Fibroblast of lung (primary cell): ENCODE measurements at regions not wholly inside any gene's neighbourhood (a gene's known extent, or its start where the extent isn't known, plus 50 kb on each side); places are given as distances from the start of the nearest gene placed in this dataset.

Source experiments
- DNase-seq, 2 donors: peaks; one replicate each; pipeline versions ENCODE4 v3.0.0 to v3.0.0-alpha.2; 2010; ENCODE audit warnings: low read depth in 2 of 2
- H2AFZ ChIP-seq: 2 replicates; pipeline ENCODE4 v1.5.1; 2012; ENCODE audit warnings: low read length, control low read depth, inconsistent platforms
- H3K27ac ChIP-seq: 2 replicates; pipeline ENCODE4 v1.5.1; 2011; ENCODE audit warnings: low read length, control low read depth; ENCODE audit not compliant: insufficient read depth
- H3K27me3 ChIP-seq: 2 replicates; pipeline ENCODE4 v1.5.1; 2011; ENCODE audit warnings: mild to moderate bottlenecking, low read length; ENCODE audit not compliant: control insufficient read depth, insufficient read depth
- H3K36me3 ChIP-seq: 2 replicates; pipeline ENCODE4 v1.5.1; 2011; ENCODE audit warnings: low read length; ENCODE audit not compliant: control insufficient read depth, insufficient read depth
- H3K4me1 ChIP-seq: 2 replicates; pipeline ENCODE4 v1.5.1; 2011; ENCODE audit warnings: low read length; ENCODE audit not compliant: control insufficient read depth, insufficient read depth; ENCODE audit errors: extremely low read depth
- H3K4me2 ChIP-seq: 2 replicates; pipeline ENCODE4 v1.5.1; 2011; ENCODE audit warnings: low read length, control low read depth; ENCODE audit not compliant: insufficient read depth; ENCODE audit errors: extremely low read depth
- H3K4me3 ChIP-seq, 4 experiments: fragments of 200-600 bp in 1 of 4; sonication (generic) in 1 of 4; replicated peaks in 1 of 4; 2 replicates each; pipeline ENCODE4 v1.5.1; 2011 to 2016; ENCODE audit warnings: low read length in 4 of 4, low read depth in 3 of 4, mild to moderate bottlenecking in 3 of 4, control low read depth in 2 of 4, inconsistent platforms in 1 of 4, mixed read lengths in 1 of 4; ENCODE audit not compliant: insufficient read depth in 1 of 4; ENCODE audit errors: control extremely low read depth in 1 of 4
- H3K79me2 ChIP-seq: 2 replicates; pipeline ENCODE4 v1.5.1; 2012; ENCODE audit warnings: mild to moderate bottlenecking, low read length, inconsistent platforms; ENCODE audit not compliant: control insufficient read depth, insufficient read depth
- H3K9ac ChIP-seq: 2 replicates; pipeline ENCODE4 v1.5.1; 2011; ENCODE audit warnings: mild to moderate bottlenecking, low read length, control low read depth; ENCODE audit not compliant: insufficient read depth
- H3K9me3 ChIP-seq: 2 replicates; pipeline ENCODE4 v1.5.1; 2012; ENCODE audit warnings: low read depth, low read length; ENCODE audit not compliant: control insufficient read depth, insufficient read depth
- H4K20me1 ChIP-seq: 2 replicates; pipeline ENCODE4 v1.5.1; 2011; ENCODE audit warnings: low read length; ENCODE audit not compliant: control insufficient read depth, insufficient read depth; ENCODE audit errors: extremely low read depth
- CTCF ChIP-seq, 2 donors: IDR thresholded peaks in 1 of 2; conservative IDR thresholded peaks in 1 of 2; 1 replicate in 1 of 2; 2 replicates in 1 of 2; pipeline ENCODE4 v1.5.1; 2011 to 2012; ENCODE audit warnings: low read length in 2 of 2, control low read depth in 1 of 2, inconsistent platforms in 1 of 2, low read depth in 1 of 2, mild to moderate bottlenecking in 1 of 2
- EZH2 ChIP-seq: IDR thresholded peaks from 2 replicates; pipeline ENCODE4 v1.5.1; 2012; ENCODE audit warnings: low read length, control low read depth, mild to moderate bottlenecking; ENCODE audit errors: missing control alignments

- Histone ChIP-seq H4K20me1 (no peaks in the 10 kb centered on the region), H3K27ac (no peak overlapping the region), H2AFZ (no peak overlapping the region), H3K27me3 (no peaks in the 10 kb centered on the region), H3K4me1 (no peaks in the 10 kb centered on the region), H3K4me2 (no peak overlapping the region), H3K4me3 (no peak overlapping the region), H3K36me3 (no peaks in the 10 kb centered on the region), H3K9me3 (no peaks in the 10 kb centered on the region), H3K9ac (no peak overlapping the region), H3K79me2 (no peaks in the 10 kb centered on the region)
- DNase-seq, result no peak
- TF ChIP-seq CTCF (conservative IDR thresholded peaks at IDR 0.05 in 1 of 2, IDR thresholded peaks at IDR 0.05 in 1 of 2; ENCODE audit: low read depth in 1 of 2, low read length in 2 of 2), result no peak
- TF ChIP-seq EZH2, result no peak
Measured at GRCh38 chr17:73882590-73882989, 238.3 kb upstream of the SDK2 start.

GRCh38 chr17:73883175-73883574, 238.9 kb upstream of the SDK2 start:
- Histone ChIP-seq H3K4me1 (no peaks in the 10 kb centered on the region), H3K9me3 (no peaks in the 10 kb centered on the region), H3K4me3 (no peak overlapping the region), H4K20me1 (no peaks in the 10 kb centered on the region), H3K27ac (no peak overlapping the region), H3K79me2 (no peaks in the 10 kb centered on the region), H3K4me2 (no peak overlapping the region), H2AFZ (no peak overlapping the region), H3K36me3 (no peaks in the 10 kb centered on the region), H3K9ac (no peak overlapping the region), H3K27me3 (no peaks in the 10 kb centered on the region)
- TF ChIP-seq EZH2 (no peak), CTCF (conservative IDR thresholded peaks at IDR 0.05 in 1 of 2, IDR thresholded peaks at IDR 0.05 in 1 of 2; ENCODE audit: low read depth in 1 of 2, low read length in 2 of 2) (no peak)
- no peak for DNase-seq

GRCh38 chr17:73887739-73888138, 243.5 kb upstream of the SDK2 start:
- Histone ChIP-seq H3K4me2 (no peak overlapping the region), H3K79me2 (no peaks in the 10 kb centered on the region), H3K4me1 (no peaks in the 10 kb centered on the region), H3K36me3 (no peaks in the 10 kb centered on the region), H3K9me3 (no peaks in the 10 kb centered on the region), H3K9ac (no peak overlapping the region), H3K4me3 (no peak overlapping the region), H2AFZ (no peak overlapping the region), H3K27ac (no peak overlapping the region), H3K27me3 (no peaks in the 10 kb centered on the region), H4K20me1 (no peaks in the 10 kb centered on the region)
- DNase-seq, result no peak
- TF ChIP-seq CTCF (conservative IDR thresholded peaks at IDR 0.05 in 1 of 2, IDR thresholded peaks at IDR 0.05 in 1 of 2; ENCODE audit: low read depth in 1 of 2, low read length in 2 of 2), result no peak
- no peak for TF ChIP-seq EZH2
